CD14-positive monocyte (primary cell): ENCODE measurements at regions not wholly inside any gene's neighbourhood (a gene's known extent, or its start where the extent isn't known, plus 50 kb on each side); places are given as distances from the start of the nearest gene placed in this dataset.
A peak's percentile ranks its signal among the peaks of the same experiment; 100 is the strongest.

Experiments used
- DNase-seq, 3 donors: peaks; one replicate each; pipeline ENCODE4 v3.0.0-alpha.2; 2011 to 2022
- H2AFZ ChIP-seq: 2 replicates; pipeline ENCODE4 v1.6.0; 2012; ENCODE audit warnings: mild to moderate bottlenecking, low read depth, low read length, inconsistent platforms; ENCODE audit not compliant: insufficient read depth, poor library complexity, severe bottlenecking
- H3K27ac ChIP-seq, 2 donors: 1 replicate in 1 of 2; 2 replicates in 1 of 2; pipeline ENCODE4 v1.5.1; 2012 to 2013; ENCODE audit warnings: low read length in 2 of 2, control low read depth in 1 of 2, inconsistent platforms in 1 of 2, low read depth in 1 of 2, mild to moderate bottlenecking in 1 of 2
- H3K27me3 ChIP-seq, 2 donors: one replicate each; pipeline versions ENCODE4 v1.6.0 to v1.6.1; 2011 to 2013; ENCODE audit warnings: low read length in 2 of 2; ENCODE audit not compliant: control insufficient read depth in 2 of 2, insufficient read depth in 2 of 2
- H3K36me3 ChIP-seq, 2 donors: replicated peaks in 1 of 2; 1 replicate in 1 of 2; 2 replicates in 1 of 2; pipeline versions ENCODE4 v1.5.1 to v1.6.1; 2012 to 2013; ENCODE audit warnings: low read length in 2 of 2, control low read depth in 1 of 2, inconsistent platforms in 1 of 2, mild to moderate bottlenecking in 1 of 2; ENCODE audit not compliant: insufficient read depth in 2 of 2, control insufficient read depth in 1 of 2
- H3K4me1 ChIP-seq, 2 donors: 1 replicate in 1 of 2; 2 replicates in 1 of 2; pipeline versions ENCODE4 v1.5.1 to v1.6.1; 2012 to 2013; ENCODE audit warnings: low read length in 2 of 2, control low read depth in 1 of 2, inconsistent platforms in 1 of 2, mild to moderate bottlenecking in 1 of 2, moderate library complexity in 1 of 2; ENCODE audit not compliant: insufficient read depth in 2 of 2, control insufficient read depth in 1 of 2
- H3K4me2 ChIP-seq: replicated peaks from 2 replicates; pipeline ENCODE3; 2012; ENCODE audit warnings: low read length, moderate library complexity, mild to moderate bottlenecking; ENCODE audit not compliant: poor library complexity, severe bottlenecking; ENCODE audit errors: extremely low read depth
- H3K4me3 ChIP-seq, 3 experiments: fragments of 200-600 bp in 1 of 3; sonication (generic) in 1 of 3; replicated peaks in 1 of 3; 1 replicate in 2 of 3; 2 replicates in 1 of 3; pipeline ENCODE4 v1.5.1; 2011 to 2013; ENCODE audit warnings: low read length in 3 of 3, mild to moderate bottlenecking in 3 of 3, control low read depth in 2 of 3, low read depth in 2 of 3, inconsistent platforms in 1 of 3, moderate library complexity in 1 of 3
- H3K79me2 ChIP-seq: 2 replicates; pipeline ENCODE4 v1.6.0; 2012; ENCODE audit warnings: mild to moderate bottlenecking, control low read depth, inconsistent platforms, low read length, moderate library complexity; ENCODE audit not compliant: insufficient read depth
- H3K9ac ChIP-seq: 2 replicates; pipeline ENCODE4 v1.6.0; 2017; ENCODE audit warnings: low read length, mild to moderate bottlenecking; ENCODE audit not compliant: insufficient read depth, poor library complexity, severe bottlenecking
- H3K9me3 ChIP-seq, 2 donors: replicated peaks in 1 of 2; 1 replicate in 1 of 2; 2 replicates in 1 of 2; pipeline versions ENCODE4 v1.5.1 to v1.6.1; 2012 to 2013; ENCODE audit warnings: low read length in 2 of 2, control low read depth in 1 of 2; ENCODE audit not compliant: control insufficient read depth in 1 of 2, insufficient read depth in 1 of 2
- H4K20me1 ChIP-seq: 2 replicates; pipeline ENCODE4 v1.6.0; 2012; ENCODE audit warnings: mild to moderate bottlenecking, low read length, control low read depth, moderate library complexity; ENCODE audit not compliant: insufficient read depth
- H3K27ac Mint-ChIP-seq, 7 donors: one replicate each; pipeline ENCODE4 v1.8.0; 2020; ENCODE audit warnings: mild to moderate bottlenecking in 7 of 7, mixed read lengths in 7 of 7, moderate library complexity in 6 of 7, inconsistent platforms in 2 of 7
- H3K27me3 Mint-ChIP-seq, 3 donors: one replicate each; pipeline ENCODE4 v1.8.0; 2021 to 2022; ENCODE audit warnings: low read depth in 3 of 3, mild to moderate bottlenecking in 3 of 3, mixed read lengths in 3 of 3, moderate library complexity in 3 of 3, inconsistent platforms in 1 of 3
- H3K36me3 Mint-ChIP-seq, 2 donors: one replicate each; pipeline ENCODE4 v1.8.0; 2020; ENCODE audit warnings: mixed read lengths in 2 of 2, inconsistent platforms in 1 of 2, mild to moderate bottlenecking in 1 of 2
- H3K4me1 Mint-ChIP-seq: one replicate; pipeline ENCODE4 v1.8.0; 2020; ENCODE audit warnings: mild to moderate bottlenecking, mixed read lengths
- H3K4me3 Mint-ChIP-seq, 2 donors: one replicate each; pipeline ENCODE4 v1.8.0; 2020; ENCODE audit warnings: mild to moderate bottlenecking in 2 of 2, mixed read lengths in 2 of 2, moderate library complexity in 1 of 2
- H3K9me3 Mint-ChIP-seq, 7 donors: one replicate each; pipeline ENCODE4 v1.8.0; 2020 to 2022; ENCODE audit warnings: mixed read lengths in 7 of 7, mild to moderate bottlenecking in 6 of 7, moderate library complexity in 6 of 7, inconsistent platforms in 2 of 7
- WGBS: methylation state at CpG from one replicate; pipeline ENCODE4 v1.1.5; 2013; ENCODE audit warnings: missing lambda C conversion rate; ENCODE audit not compliant: insufficient coverage; 5-methylcytosine and 5-hydroxymethylcytosine counted together
- intact Hi-C, 2 donors: fragments of 100-400 bp; cut with micrococcal nuclease; formaldehyde crosslinking; loops; one replicate each; pipeline versions ENCODE4 v1.15.0 to v1.15.1; 2023
- TF ChIP-seq, protein P1 (sequence below): fragments of 200-600 bp; IDR thresholded peaks from one replicate; pipeline ENCODE4 v1.8.0; 2022; ENCODE audit warnings: antibody characterized with exemption, mild to moderate bottlenecking

DNA sequence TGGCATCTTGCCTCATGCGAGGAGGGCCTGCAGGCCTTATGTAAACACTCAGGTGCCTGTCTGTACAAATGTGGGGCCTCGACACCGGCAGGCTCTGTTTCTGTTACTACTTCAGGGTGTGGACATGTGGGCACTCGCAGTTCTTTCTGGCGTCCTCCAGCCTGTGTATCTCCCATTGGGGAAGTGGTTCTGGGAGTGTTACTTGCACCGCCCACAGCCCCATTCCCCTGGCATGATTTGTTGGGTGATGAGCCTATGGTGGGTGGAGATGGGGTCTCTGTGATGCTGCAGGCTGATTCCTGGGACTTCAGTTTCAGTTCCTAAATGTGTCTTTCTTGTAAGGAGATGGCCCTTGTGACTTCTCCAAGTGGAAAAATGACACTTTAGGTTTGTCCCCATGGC, 82.1 kb upstream of the PITX1 start:
- H3K4me3 ChIP-seq: no peak overlapping the region
- peak; percentile 28 to 68 (median 38) for DNase-seq
- no peaks in the 10 kb centered on the region for H3K9me3 ChIP-seq
- peak overlapping the region in 6 of 7 donors; percentile 63 to 91 (median 84) for H3K27ac Mint-ChIP-seq
- peak overlapping the region; percentile 9 for H3K4me2 ChIP-seq
- H3K4me1 Mint-ChIP-seq: peaks cover 27% of the 10 kb centered on the region
- no peaks in the 10 kb centered on the region for H3K27me3 ChIP-seq
- no peaks in the 10 kb centered on the region for H3K36me3 ChIP-seq
- no peaks in the 10 kb centered on the region for H3K36me3 Mint-ChIP-seq
- 38% methylated on average over 3 of the region's 6 CpGs for WGBS
- TF ChIP-seq, protein P1, sequence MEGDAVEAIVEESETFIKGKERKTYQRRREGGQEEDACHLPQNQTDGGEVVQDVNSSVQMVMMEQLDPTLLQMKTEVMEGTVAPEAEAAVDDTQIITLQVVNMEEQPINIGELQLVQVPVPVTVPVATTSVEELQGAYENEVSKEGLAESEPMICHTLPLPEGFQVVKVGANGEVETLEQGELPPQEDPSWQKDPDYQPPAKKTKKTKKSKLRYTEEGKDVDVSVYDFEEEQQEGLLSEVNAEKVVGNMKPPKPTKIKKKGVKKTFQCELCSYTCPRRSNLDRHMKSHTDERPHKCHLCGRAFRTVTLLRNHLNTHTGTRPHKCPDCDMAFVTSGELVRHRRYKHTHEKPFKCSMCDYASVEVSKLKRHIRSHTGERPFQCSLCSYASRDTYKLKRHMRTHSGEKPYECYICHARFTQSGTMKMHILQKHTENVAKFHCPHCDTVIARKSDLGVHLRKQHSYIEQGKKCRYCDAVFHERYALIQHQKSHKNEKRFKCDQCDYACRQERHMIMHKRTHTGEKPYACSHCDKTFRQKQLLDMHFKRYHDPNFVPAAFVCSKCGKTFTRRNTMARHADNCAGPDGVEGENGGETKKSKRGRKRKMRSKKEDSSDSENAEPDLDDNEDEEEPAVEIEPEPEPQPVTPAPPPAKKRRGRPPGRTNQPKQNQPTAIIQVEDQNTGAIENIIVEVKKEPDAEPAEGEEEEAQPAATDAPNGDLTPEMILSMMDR: no peak
- peaks cover 5 to 21% (median 6%) of the 10 kb centered on the region in 3 donors for H3K27me3 Mint-ChIP-seq
- no peak overlapping the region for H3K4me3 Mint-ChIP-seq
- H3K27ac ChIP-seq: peak overlapping the region; percentile 15 to 45
- peak overlapping the region; percentile 8 for H3K9ac ChIP-seq
- H3K9me3 Mint-ChIP-seq: peaks cover 0 to 3% (median 0%) of the 10 kb centered on the region in 7 donors
- intact Hi-C loops: no loop called here
- H4K20me1 ChIP-seq: no peaks in the 10 kb centered on the region
- H3K4me1 ChIP-seq: peaks cover 17 to 22% of the 10 kb centered on the region in 2 donors
- peak overlapping the region; percentile 59 for H2AFZ ChIP-seq
- no peaks in the 10 kb centered on the region for H3K79me2 ChIP-seq

DNA sequence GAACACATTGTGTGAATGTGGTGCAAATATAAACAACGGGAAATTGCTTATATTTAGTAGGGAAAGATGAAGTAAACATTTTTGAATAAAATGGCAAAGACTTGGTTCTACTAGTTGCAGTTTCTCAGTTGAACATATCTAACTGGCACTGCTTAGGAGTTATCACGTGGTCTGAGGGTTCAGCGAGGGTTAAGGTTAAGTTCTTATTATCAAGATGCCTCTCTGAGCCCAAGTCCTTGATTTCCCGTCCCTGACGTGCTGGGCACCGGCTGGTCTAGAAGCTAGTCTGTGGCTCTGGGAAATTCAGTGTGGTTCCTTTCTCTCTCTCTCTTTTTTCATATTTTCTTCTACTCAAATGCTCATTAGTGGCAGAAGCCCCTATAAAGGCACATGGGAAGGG, 81.6 kb upstream of the PITX1 start:
- Histone ChIP-seq H3K4me1 (peaks cover 17 to 22% of the 10 kb centered on the region in 2 donors), H3K9ac (peak overlapping the region; percentile 8), H3K36me3 (no peaks in the 10 kb centered on the region), H2AFZ (peak overlapping the region; percentile 59), H4K20me1 (no peaks in the 10 kb centered on the region), H3K27ac (peak overlapping the region in 1 of 2 donors; percentile 45), H3K9me3 (no peaks in the 10 kb centered on the region), H3K4me2 (peak overlapping the region; percentile 9), H3K79me2 (no peaks in the 10 kb centered on the region), H3K4me3 (no peak overlapping the region), H3K27me3 (no peaks in the 10 kb centered on the region)
- DNase-seq: no peak
- WGBS: 100% methylated on average over 3 of the region's 6 CpGs
- intact Hi-C loops: no loop called here
- TF ChIP-seq, protein P1: no peak
- H3K4me1 Mint-ChIP-seq: peaks cover 31% of the 10 kb centered on the region
- H3K27me3 Mint-ChIP-seq: peaks cover 5 to 21% (median 6%) of the 10 kb centered on the region in 3 donors
- H3K27ac Mint-ChIP-seq: peak overlapping the region in 2 of 7 donors; percentile 86 to 89
- no peaks in the 10 kb centered on the region for H3K36me3 Mint-ChIP-seq
- H3K4me3 Mint-ChIP-seq: no peak overlapping the region
- peaks cover 0 to 3% (median 0%) of the 10 kb centered on the region in 7 donors for H3K9me3 Mint-ChIP-seq
